Adrenal gland (tissue), 9 donors: ENCODE measurements at regions not wholly inside any gene's neighbourhood (a gene's known extent, or its start where the extent isn't known, plus 50 kb on each side); places are given as distances from the start of the nearest gene placed in this dataset.

Experiments used
- DNase-seq, 7 donors: peaks; one replicate each; pipeline ENCODE4 v3.0.0-alpha.2; 2019 to 2020
- H3K27ac ChIP-seq, 5 donors: fragments of 200-600 bp; sonication (generic) in 4 of 5; 1 replicate in 3 of 5; 2 replicates in 2 of 5; pipeline versions ENCODE4 v1.5.1 to v1.8.0; 2016 to 2020; ENCODE audit warnings: mild to moderate bottlenecking in 1 of 5
- H3K27me3 ChIP-seq: fragments of 200-600 bp; 2 replicates; pipeline ENCODE4 v1.8.0; 2021
- H3K36me3 ChIP-seq, 2 donors: fragments of 200-600 bp; replicated peaks in 1 of 2; 1 replicate in 1 of 2; 2 replicates in 1 of 2; pipeline versions ENCODE4 v1.5.1 to v1.8.0; 2018 to 2022
- H3K4me1 ChIP-seq, 2 donors: fragments of 200-600 bp; replicated peaks in 1 of 2; 1 replicate in 1 of 2; 2 replicates in 1 of 2; pipeline versions ENCODE4 v1.5.1 to v1.8.0; 2018 to 2021
- H3K4me3 ChIP-seq, 4 donors: fragments of 200-600 bp; sonication (generic) in 3 of 4; one replicate each; pipeline ENCODE4 v1.5.1; 2016 to 2018
- H3K9me3 ChIP-seq, 3 donors: fragments of 200-600 bp; sonication (generic) in 1 of 3; replicated peaks in 1 of 3; 1 replicate in 2 of 3; 2 replicates in 1 of 3; pipeline versions ENCODE4 v1.5.1 to v1.8.0; 2016 to 2021
- CTCF ChIP-seq, 6 experiments: fragments of 450-650 bp in 4 of 6; fragments of 200-600 bp in 2 of 6; sonication (generic) in 1 of 6; IDR thresholded peaks; 1 replicate in 5 of 6; 2 replicates in 1 of 6; pipeline versions ENCODE4 v1.5.1 to v1.8.0; 2016 to 2021; ENCODE audit warnings: antibody characterized with exemption in 6 of 6, mild to moderate bottlenecking in 2 of 6, moderate library complexity in 1 of 6
- POLR2A ChIP-seq, 2 donors: fragments of 450-650 bp; IDR thresholded peaks; one replicate each; pipeline ENCODE4 v1.6.1; 2017; ENCODE audit warnings: antibody characterized with exemption in 2 of 2, mild to moderate bottlenecking in 2 of 2, moderate library complexity in 1 of 2
- WGBS, 4 donors: extraction: QIAGEN DNeasy Blood & Tissue Kit in 2 of 4; methylation state at CpG; one replicate each; pipeline versions ENCODE4 v1.1.5 to v1.1.7; 2013 to 2017; 5-methylcytosine and 5-hydroxymethylcytosine counted together
- intact Hi-C, 2 donors: fragments of 100-400 bp; cut with DNase I; formaldehyde crosslinking; loops; one replicate each; pipeline versions ENCODE4 v1.14.1 to v1.15.0; 2022 to 2023
- donor health status: healthy with polysubstance abuse.
- donor health status: Bipolar disorder and iron deficiency.
- donor health status: DM: yes; HTN: yes; CAD: no.
- donor health status: DM: no; HTN: no; CAD: no.
- donor health status: DM: no; HTN: no; CAD: no.

DNA sequence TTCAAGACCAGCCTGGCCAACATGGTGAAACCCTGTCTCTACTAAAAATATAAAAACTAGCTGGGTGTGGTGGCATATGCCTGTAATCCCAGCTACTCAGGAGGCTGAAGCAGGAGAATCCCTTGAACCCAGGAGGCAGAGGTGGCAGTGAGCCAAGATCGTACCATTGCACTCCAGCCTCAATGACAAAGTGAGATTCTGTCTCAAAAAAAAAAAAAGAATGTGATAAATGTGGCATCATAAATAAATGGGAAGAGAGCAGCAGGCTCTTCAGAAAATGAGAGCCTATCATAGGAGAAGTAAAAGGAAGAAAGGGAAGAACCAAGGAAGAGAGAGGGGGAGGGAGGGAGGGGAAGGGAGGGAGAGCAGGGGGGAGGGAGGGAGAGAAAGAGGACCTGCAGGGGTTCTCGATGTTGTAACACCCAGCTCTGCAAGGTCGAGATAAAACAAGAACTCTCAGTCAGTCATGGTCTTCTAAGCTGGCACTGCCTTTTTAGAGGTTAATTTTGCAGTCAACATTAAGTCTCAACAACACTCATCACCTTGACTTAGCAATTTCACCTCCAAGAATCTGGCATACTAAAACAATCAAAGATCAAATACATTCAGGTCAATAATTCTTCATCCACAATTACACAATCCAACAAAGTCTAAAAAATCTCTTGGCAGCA is 68.7 kb upstream of the SIMC1 start:
- TF ChIP-seq CTCF (IDR thresholded peaks at IDR 0.05) (no peak), POLR2A (IDR thresholded peaks at IDR 0.05) (no peak)
- Histone ChIP-seq H3K4me1 (no peaks in the 10 kb centered on the region), H3K27ac (no peak overlapping the region), H3K27me3 (no peaks in the 10 kb centered on the region), H3K36me3 (no peaks in the 10 kb centered on the region), H3K4me3 (no peak overlapping the region), H3K9me3 (no peaks in the 10 kb centered on the region)
- intact Hi-C loops: no loop called here
- WGBS, 4 donors: 17 to 28% (median 22%) methylated on average over 3 of the region's 3 CpGs
- DNase-seq: no peak

DNA sequence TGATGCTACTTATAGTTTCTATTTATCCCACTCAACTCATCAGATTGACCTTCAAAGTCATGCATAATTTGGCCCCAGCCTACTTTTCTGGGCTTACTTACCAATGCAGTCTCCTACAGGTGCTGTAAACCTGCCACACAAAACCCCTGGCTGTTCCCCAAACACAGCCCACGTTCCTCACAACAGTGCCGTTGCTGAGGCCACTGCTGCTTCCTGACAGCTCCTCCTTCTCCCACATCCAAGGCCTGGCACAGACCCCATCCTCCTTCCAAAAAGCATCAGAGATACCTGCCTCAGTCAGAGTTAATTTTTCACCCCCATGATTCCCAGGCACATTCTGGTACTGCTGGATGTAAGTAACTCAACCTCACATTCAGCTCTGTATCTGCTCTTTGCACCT is 68.1 kb upstream of the SIMC1 start:
- Histone ChIP-seq H3K27ac (no peak overlapping the region), H3K4me3 (no peak overlapping the region), H3K9me3 (no peaks in the 10 kb centered on the region), H3K27me3 (no peaks in the 10 kb centered on the region), H3K4me1 (no peaks in the 10 kb centered on the region), H3K36me3 (no peaks in the 10 kb centered on the region)
- TF ChIP-seq CTCF (IDR thresholded peaks at IDR 0.05) (no peak), POLR2A (IDR thresholded peaks at IDR 0.05) (no peak)
- 39 to 56% (median 46%) methylated on average over 2 of the region's 2 CpGs for WGBS, 4 donors
- intact Hi-C loops: no loop called here
- no peak for DNase-seq

GRCh38 chr5:176171171-176171760 is 67.0 kb upstream of the SIMC1 start:
- H3K36me3 ChIP-seq: no peaks in the 10 kb centered on the region
- H3K4me3 ChIP-seq: no peak overlapping the region
- intact Hi-C loops: no loop called here
- no peaks in the 10 kb centered on the region for H3K9me3 ChIP-seq
- no peak overlapping the region for H3K27ac ChIP-seq
- TF ChIP-seq POLR2A (IDR thresholded peaks at IDR 0.05) (no peak), CTCF (IDR thresholded peaks at IDR 0.05) (no peak)
- no peak for DNase-seq
- no peaks in the 10 kb centered on the region for H3K27me3 ChIP-seq
- 82 to 93% (median 89%) methylated on average over 11 of the region's 11 CpGs for WGBS, 4 donors
- H3K4me1 ChIP-seq: no peaks in the 10 kb centered on the region

DNA sequence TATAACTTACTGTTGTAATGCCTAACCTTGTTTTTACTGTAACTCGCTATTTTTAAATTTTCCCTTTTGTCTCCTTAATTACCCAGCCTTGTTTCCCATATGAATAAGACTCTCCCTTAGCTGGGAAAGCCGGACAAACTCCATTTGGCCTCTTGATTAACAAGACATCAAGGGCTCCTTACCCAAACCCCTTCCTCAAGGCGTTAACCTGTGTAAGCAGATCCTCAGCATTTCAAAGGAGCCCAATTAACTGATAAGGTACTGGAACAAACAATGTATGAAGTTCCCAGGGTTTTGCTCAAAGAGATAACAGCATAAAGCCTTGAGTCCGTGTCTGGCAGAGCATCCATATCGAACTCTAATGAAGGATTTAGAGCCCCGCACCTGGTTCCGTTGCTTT is 66.0 kb upstream of the SIMC1 start:
- intact Hi-C loops: no loop called here
- TF ChIP-seq CTCF (IDR thresholded peaks at IDR 0.05): no peak
- no peak for TF ChIP-seq POLR2A (IDR thresholded peaks at IDR 0.05)
- no peak for DNase-seq
- H3K4me3 ChIP-seq: no peak overlapping the region
- no peaks in the 10 kb centered on the region for H3K36me3 ChIP-seq
- no peaks in the 10 kb centered on the region for H3K9me3 ChIP-seq
- 73 to 79% (median 77%) methylated on average over 7 of the region's 7 CpGs for WGBS, 4 donors
- no peaks in the 10 kb centered on the region for H3K27me3 ChIP-seq
- no peak overlapping the region for H3K27ac ChIP-seq
- H3K4me1 ChIP-seq: no peaks in the 10 kb centered on the region
